ENCODE measurements at regions not wholly inside any gene's neighbourhood (a gene's known extent, or its start where the extent isn't known, plus 50 kb on each side); places are given as distances from the start of the nearest gene placed in this dataset.
A peak's percentile ranks its signal among the peaks of the same experiment; 100 is the strongest.

DNA sequence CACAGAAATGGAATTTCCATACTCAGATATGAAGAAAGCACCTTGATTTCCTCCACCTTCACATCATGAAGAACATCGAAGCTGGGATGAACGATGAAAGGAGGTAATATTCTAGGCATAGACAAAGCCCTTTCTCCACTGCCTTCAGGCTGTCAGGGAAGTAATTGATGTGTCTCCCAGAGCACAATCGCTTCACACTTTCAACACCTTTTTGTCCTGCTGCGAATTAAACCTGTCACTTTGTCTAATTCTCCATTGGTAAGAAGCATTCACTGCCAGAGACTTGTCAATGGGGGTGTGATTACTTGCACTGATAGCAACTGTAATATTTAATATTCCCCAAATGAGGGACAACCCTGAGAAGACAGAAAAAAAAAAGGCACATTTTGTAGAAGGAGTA is 260.1 kb downstream of the ETS1 start:
- no peak for DNase-seq (ENCODE audit: low spot score)

DNA sequence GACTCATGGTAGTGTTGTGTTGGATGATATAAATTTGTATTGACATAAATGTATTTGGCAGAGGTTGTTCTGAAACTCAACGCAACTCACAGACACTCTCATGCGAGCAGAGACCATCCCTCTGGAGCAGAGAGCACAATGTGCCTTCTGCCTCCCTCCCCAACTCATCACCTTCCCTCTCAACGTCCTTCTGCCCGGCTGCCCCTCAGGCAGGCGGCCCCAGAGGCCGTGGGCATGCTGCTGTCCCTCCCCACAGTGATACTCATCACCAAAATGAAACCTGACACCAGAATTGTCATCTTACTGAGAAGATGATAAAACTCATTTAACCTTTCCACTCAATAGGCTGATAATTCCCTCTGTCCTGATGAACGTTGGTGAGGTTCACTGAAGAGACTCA is 260.6 kb downstream of the ETS1 start:
- DNase-seq (ENCODE audit: low spot score): no peak

DNA sequence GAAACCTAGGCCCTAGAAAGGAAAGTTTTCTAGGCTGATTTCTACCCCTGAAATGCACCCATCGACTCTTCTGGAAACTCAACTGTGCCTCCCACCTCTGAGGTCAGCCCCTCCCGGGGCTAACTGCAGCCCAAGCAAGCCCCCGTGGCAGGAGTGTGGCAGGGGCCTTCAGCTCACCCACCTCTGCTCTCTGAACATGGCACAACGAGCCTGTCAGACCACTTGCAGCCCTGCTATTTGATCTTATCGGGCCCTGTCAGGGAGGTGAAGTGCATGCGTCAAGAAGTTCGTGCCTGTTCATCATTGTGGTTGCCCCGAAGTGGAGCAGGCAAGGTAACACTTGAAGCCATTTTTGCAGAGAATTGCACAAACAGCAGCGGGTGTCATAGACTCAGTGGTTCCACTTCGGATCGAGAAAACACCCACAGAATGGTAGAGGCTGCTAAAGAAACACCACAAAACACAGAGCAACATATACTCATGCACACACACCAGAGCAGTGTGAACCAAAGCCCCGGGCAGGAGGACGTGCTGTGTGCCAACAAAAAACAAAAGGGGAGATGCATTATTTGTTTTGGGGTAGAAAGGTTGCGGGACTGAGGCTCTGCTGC is 262.7 kb downstream of the ETS1 start:
- no peak for DNase-seq (ENCODE audit: low spot score)

DNA sequence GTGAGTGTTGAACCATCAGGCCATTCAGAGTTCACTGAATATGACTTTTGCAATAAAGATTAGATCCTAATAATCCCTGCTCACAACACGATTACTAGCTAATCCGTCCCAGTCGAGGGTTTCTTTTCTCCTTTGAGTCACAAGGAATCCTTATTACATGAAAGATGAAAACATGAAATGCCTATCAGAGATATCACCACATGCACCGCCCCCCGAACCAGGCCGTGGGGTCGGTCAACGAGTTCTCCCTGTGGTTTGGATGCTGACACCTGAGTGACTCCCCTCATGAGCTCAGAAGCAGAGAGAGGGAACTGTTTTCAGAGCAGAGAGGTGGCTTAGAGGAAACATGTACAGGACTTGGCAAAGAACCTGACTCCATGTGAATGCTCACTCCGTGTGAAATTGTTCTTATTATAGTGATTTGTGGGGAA is 263.3 kb downstream of the ETS1 start:
- DNase-seq (ENCODE audit: low spot score): no peak

DNA sequence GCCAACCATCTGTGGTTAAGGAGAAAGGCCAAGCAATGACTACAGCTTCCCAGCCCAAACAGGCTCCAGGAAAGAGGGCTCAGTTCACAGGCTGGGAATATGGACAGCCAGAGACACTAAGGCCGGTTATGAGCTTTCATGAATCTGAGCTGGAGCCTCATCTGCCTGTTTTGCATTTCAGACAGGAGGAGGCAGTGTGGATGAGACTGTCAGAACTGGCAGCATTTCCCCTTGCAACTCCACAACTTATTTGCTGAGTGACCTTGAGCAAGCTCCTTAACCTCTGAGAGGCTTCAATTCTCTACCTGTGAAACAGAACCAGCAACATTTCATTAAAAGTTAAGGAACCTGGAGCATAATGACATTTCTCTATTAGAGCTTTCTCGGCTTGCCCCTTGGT is 264.0 kb downstream of the ETS1 start:
- DNase-seq (ENCODE audit: low spot score): peak; percentile 58

DNA sequence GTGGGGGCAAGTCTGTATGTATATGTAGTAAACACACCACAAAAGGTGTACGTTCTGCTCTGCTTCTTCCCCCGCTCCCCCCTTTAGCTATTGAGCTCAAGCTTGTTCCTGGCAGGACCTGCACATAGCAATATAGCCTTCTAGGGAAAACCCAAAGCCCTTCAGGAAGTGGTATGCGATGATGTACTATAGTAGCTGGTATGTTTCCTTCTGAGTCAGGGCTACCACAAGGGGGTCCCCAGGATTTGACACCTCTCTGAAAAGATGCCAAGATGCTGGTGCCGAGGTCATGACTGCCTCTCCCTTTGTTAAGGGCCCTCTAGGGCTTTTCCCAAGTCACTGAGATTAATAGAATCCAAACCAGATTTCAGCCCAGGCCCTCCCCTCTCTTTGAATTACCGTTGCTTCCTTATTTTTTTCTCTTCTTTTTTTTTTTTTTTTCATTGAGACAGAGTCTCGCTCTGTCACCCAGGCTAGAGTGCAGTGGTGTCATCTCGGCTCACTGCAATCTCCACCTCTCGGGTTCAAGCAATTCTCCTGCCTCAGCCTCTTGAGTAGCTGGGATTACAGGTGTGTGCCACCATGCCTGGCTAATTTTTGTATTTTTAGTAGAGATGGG is 268.4 kb downstream of the ETS1 start:
- DNase-seq (ENCODE audit: low spot score): no peak

DNA sequence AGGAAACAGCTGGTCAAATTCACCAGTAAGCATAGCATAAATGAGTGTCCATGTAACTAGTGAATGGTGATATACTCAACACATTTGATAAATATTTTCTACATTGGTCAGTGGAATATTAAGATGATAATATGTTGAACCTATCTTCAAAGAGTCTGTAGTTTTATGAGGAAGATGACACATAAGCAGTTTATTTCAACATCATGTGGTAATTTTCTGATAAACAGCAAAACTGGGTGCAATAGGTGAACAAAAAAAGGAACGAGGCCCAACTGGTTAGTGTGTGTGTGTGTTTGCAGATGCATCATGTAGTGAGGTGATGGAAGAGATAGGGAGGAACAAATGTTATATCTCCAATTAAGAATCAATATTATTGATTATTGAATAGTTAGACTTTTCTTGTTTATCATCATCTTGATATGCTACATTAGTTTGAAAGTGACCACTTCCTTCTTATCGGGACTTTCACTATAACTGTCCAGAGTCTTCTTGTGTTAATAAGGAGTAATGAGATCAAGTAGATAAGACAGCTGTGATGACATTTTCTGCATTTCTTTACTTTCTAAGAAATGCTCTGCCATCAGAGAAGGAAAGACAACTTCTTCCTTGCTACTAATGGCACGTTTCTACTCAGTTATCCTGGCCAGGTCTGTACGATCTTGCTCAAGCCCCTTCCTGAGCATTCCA is 270.7 kb downstream of the ETS1 start:
- no peak for DNase-seq (ENCODE audit: low spot score)

DNA sequence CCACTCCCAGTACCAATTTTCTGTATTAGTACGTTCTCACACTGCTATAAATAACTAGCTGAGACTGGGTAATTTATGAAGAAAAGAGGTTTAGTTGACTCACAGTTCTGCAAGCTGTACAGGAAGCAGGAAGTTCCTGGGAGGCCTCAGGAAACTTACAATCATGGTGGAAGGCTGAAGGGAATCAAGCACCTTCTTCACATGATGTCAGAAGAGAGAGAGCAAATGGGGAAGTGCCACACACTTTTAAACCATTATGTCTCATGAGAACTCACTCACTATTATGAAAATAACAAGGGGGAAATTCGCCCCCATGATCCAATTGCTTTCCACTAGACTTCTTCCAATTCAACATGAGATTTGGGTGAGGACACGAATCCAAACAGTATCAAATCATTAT is 271.4 kb downstream of the ETS1 start:
- DNase-seq (ENCODE audit: low spot score): no peak

DNA sequence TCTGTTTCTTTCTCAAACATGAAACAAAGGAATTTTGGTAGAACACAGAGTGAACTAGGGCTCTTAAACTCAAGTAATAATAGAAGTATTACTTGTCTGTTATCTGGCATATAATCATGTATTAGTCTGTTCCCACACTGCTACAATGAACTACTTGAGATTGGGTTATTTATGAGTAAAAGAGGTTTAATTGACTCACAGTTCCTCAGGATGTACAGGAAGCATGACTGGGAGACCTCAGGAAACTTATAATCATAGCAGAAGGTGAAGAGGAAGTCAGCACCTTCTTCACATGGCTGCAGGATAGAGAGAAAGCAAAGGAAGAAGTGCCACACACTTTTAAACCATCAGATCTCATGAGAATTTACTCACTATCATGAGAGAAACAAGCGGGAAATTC is 273.4 kb downstream of the ETS1 start:
- no peak for DNase-seq (ENCODE audit: low spot score)

DNA sequence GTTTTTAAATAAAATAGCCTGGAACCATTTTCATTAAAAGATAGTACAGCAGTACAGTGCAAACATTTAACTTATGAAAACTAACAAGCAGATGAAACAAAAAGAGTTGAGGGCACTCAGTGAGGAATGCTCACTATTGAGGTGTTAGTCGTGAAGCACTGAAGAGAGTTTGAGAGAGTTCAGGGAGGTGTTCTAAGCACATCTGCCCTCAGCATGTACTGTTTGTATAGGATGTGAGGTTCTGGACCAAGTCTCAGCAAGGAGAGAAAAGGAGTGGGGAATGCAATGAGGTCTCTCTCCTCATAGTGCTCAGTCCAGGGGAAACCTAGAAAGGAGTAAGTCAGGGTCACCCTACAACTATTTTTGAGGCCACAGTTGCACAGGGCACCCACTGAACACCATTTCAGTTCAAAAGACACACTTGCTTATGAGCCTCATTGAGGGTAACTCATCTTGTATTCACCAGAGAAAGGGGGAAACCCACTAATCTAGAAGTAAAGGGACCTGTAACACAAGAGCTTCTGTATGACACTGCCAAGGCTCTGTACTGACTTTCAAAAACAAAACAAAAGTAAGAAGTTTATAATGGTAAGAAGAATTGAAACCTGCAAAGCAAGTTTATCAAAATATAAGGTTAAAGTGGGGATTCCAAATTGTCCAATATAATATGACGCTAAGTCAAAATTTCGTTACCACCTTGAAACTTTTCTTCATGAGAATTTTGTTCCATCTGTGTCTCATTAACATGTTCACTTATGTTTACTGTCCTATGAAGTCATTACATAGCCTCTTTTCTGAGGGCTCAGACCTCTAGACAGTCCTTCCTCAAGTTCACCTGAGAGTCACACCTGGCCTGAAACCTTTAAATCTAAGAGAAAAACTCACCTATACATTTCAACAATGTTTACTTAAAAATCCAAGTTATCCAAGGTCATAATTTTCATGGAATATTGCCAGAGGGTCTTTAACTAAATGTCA is 275.3 kb downstream of the ETS1 start:
- DNase-seq (ENCODE audit: low spot score): no peak

DNA sequence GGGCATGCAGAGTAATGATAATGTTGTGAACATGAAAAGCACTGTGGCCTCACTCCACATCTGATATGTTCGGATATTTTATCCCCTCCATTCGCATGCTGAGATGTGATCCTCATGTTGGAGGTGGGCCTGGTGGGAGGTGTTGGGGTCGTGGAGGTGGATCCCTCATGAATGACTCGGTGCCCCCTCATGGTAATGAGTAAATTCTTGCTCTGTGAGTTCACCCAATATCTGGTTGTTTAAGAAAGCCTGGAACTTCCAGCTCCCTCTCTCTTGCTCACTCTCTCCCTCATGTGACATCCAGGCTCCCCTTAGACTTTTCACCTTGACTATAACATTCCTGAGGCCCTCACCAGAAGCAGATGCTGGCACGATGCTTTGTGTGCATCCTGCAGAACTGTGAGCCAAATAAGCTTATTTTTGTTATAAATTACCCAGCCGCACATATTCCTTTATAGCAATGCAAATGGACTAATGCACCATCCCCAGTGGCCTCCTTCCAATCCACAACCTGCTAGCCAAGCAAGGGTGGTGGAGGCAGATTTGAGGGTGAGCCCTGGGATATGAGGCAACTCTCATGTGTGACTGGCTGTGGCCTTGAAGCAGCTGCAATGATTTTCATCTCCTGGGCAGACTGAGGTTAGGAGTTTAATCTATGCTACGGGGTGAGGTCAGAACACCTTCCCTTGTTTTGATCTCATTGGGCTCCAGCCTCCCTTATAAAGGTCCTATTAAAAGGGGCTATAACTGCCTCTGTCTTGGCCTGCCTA is 276.5 kb downstream of the ETS1 start:
- DNase-seq (ENCODE audit: low spot score): no peak

DNA sequence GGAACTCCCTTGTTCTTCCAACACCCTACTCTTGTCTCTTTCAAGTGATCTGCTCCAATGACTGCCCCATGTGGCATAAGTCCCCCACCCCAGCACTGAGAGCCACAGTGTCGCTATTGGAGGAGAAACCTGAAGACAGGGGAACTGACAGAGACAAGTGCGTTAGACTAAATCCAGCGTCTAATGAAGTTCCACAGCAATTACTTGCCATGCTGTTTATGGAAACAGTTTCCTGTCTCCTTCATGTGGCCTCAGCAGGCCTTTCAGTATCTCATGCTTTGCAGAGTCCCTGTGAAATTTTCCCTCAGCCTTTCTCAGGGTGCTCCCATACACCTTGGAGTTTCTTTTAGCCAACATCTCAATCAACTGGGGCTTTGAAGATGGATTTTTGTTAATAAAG is 277.4 kb downstream of the ETS1 start:
- DNase-seq (ENCODE audit: low spot score): no peak

DNA sequence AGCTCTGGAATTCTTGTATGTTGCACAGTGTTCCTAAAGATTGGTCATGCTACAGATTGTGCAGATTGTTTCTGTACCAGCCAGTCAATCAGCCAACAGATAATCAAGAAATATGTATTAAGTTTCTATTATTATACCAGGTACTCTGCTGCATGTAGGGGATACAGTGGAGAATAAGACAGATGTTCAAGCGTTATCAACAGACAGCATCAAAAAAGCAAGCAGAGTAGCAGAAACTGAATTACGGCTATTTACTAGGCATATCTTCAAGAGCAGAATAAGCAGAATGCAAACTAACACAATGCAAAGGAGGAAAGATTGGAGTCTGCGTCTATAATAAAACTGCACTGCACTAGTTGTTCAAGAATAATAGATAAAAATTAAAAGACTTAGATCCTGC is 278.6 kb downstream of the ETS1 start:
- DNase-seq (ENCODE audit: low spot score): no peak

DNA sequence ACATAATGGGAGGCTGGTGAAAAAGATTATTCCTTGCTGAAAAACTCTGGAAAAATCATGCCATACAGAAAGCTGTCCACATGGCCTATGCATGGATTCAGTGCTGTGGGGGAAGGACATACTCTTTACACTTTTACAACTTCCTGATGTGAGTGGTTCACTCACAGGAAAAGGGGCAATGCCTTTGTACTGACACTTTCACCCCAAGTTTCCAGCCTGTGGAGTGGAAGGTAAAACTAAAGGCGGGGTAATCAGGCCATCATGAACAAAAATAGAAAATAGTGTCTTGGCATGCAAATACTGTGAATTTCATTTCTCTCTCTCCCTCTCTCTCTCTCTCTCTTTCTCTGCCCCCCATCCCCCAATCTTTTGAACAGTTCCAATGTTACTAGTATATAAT is 281.8 kb downstream of the ETS1 start:
- no peak for DNase-seq (ENCODE audit: low spot score)

DNA sequence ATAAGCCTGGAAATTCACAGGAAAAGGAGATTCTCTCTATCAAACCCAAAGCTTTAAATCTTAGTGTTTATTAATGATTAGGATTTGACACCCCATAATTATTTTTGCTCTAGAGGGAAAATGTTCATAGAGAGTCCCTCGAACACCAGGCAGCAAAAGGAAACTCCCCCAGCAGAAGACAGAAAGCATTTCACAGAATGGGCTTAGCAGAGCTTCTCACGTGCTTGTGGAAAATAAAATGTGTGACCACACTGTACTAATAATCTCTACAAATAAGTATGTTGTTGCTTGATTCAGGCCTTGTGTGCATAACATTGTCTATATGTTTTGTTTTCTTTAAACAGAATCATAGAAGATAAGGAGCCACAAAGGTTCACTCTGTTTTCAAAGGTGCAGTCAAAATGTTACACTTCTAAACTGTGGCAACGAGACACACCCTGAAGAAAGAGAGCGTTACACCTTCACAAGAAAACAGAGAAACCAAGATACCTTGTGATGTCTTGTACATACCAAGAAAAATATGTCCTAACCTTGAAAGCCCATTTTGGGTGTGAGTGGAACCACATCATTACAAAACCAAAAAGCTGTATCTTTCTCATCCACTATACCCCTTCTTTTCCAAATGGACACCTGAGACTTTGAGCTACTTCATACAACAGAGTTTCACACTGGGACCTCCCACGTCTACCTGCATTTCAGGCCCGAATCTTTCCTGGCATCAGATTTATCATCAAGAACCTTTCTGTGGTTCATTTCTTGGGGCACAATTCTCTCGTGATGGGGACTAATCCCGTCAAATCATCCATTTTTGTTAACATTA is 282.5 kb downstream of the ETS1 start:
- no peak for DNase-seq (ENCODE audit: low spot score)

DNA sequence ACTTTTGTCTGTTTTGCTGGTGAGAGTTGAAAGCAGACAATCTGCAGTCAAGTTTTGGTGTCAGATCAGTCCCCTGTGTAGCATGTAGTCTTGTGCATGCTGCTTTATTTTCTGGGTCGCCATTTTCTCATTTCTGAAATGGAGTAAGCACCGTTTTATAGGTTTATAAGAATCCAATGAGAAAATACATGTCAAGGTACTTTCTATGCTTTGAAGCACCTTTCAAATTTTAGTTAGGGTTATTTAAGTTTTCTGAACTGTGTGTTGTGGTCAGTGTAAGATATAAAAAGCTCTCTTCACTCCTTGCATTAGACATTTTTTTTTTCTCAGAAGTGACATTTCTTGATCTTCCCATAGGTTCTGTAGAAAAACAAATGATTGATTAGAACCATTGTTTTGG is 283.2 kb downstream of the ETS1 start:
- DNase-seq (ENCODE audit: low spot score): no peak

DNA sequence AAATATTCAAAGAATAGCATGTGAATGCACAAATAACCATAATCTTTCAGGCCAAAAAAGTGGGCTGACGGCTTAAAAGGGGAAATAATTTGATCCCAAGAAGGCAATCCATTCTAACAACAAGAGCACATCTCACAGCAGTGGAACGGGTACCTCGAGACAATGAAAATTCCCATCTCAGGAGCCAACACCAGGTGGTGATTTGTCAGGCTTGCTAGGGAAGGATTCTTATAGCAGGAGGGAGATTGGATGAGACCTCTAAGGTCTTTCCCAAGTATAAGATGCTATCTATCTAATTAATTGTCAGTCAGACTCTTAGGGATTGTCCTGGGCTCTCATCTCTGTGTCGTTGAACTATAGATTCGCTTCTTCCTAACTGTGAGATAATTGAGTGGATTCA is 284.0 kb downstream of the ETS1 start:
- no peak for DNase-seq (ENCODE audit: low spot score)

DNA sequence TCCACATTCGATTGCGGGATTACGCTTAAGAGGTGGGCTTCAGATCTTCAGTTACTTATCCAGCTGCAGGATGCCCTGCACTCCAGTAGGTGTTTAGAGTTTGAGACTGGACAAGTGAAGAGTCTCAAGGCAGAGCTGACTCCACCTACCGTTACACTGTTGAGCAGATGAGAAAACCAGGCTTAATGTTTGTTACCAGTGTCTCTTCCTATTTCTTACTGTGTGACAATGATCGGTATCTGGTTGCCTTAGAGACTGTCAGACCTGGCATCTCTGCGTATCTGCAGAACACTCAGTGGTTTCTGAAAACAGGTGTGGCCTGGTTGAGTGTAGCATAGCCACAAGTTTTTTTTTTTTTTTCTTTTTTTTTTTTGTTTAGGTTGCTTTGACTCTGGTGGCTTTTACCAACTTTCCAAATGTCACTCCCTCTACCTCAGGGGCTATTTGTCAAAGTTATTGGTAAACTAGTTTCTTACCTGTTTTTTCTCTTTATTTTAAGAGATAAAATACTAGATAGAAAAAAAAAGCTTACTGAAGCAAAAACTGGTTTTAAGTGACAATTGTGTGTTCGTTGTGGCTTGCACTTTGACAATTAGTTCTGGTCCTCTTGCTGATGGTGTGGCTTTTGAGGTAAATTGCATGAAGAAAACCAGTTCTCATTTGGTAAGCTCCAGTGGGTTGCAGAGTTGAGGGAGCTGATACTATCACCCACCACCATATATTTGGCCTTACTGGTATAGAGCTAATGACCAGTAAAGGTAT is 284.8 kb downstream of the ETS1 start:
- DNase-seq (ENCODE audit: low spot score): no peak

DNA sequence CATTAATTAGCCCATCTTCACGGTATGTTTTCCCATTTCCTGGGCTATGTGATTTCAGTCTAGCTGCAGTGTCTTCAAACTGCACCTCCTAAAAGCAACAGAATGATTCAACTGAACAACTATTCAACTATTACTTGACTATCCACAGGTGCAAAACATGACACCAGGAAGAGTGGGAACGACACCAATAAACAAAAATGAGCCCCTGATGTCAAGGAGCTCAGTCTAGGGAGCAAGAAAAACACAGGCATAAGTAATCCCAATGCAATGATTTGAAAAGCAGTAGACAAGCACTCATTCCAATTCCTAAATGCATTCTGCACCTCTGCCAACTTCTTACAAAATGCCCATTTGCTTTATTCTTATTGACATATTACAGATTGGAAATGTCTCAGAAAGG is 285.6 kb downstream of the ETS1 start:
- DNase-seq (ENCODE audit: low spot score): no peak

DNA sequence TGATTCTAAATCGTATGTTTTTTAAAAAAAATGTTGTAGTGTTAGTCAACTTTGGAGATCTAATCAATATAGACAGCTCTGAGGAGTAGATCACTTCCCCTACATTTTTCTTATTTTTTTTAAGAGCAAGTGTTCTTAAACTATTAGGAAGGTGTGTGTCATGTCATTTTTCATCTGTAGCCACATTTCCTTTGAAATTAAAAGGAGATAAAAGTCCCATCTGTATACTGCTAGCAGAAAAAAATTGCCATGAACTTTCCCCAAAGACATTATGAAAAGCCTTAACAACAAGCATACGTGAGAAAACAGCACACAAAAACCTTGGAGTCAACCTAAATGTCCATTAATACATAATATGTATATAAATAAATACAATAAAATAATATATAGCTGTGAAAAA is 286.6 kb downstream of the ETS1 start:
- DNase-seq (ENCODE audit: low spot score): no peak
